K562 (cell line): ENCODE measurements at regions not wholly inside any gene's neighbourhood (a gene's known extent, or its start where the extent isn't known, plus 50 kb on each side); places are given as distances from the start of the nearest gene placed in this dataset.

Source experiments
- ATAC-seq: fragments of 200-7000 bp; cut with Tn5 transposase; 3 replicates; pipeline ENCODE4 v1.9.1; 2020; ENCODE audit warnings: moderate library complexity
- BruUV-seq: library from RNA; stranded (reverse); fragments of 400-500 nt; replicated peaks from 2 replicates; lab custom pipeline; 2021; lab: Mats Ljungman, UMichigan
- CTCF ChIA-PET: fragments of 300-600 bp; formaldehyde crosslinking; extraction: SDS; loops from one replicate; lab custom pipeline; 2021; ENCODE audit warnings: low intra/inter-chr PET ratio; lab: Yijun Ruan, JAX
- POLR2A ChIA-PET: fragments of 300-600, 350-650 bp; sonication (Branson Sonifier 250); formaldehyde crosslinking; extraction: SDS; loops from one replicate; lab custom pipeline; 2021; ENCODE audit warnings: antibody characterized with exemption, inconsistent platforms; lab: Yijun Ruan, JAX
- DNase-seq, 4 experiments: peaks; one replicate each; pipeline versions ENCODE4 v3.0.0 to v3.0.0-alpha.2; 2011 to 2018; ENCODE audit warnings: low spot score in 3 of 4, mixed read lengths in 3 of 4; ENCODE audit errors: extremely low read depth in 1 of 4
- FAIRE-seq: peaks from 2 replicates; lab custom pipeline; 2011; peaks lifted over from hg19 to GRCh38; lab: Jason Lieb, UNC
- H2AFZ ChIP-seq: 2 replicates; pipeline ENCODE4 v1.6.0; 2011; ENCODE audit warnings: low read depth, low read length, control low read depth, inconsistent platforms
- H3K27ac ChIP-seq: fragments of 200-600 bp; 3 replicates; pipeline ENCODE4 v1.8.0; 2011; ENCODE audit warnings: low read depth, mild to moderate bottlenecking, control low read depth, inconsistent platforms, low read length, moderate library complexity, mixed read lengths; ENCODE audit errors: extremely low read depth
- H3K27me3 ChIP-seq, 2 experiments: fragments of 300-600 bp in 1 of 2; 2 replicates in 1 of 2; 3 replicates in 1 of 2; pipeline versions ENCODE4 v1.6.0 to v1.8.0; 2011; ENCODE audit warnings: inconsistent platforms in 2 of 2, low read length in 2 of 2, mild to moderate bottlenecking in 1 of 2, mixed read lengths in 1 of 2, moderate library complexity in 1 of 2; ENCODE audit not compliant: control insufficient read depth in 2 of 2, insufficient read depth in 2 of 2
- H3K36me3 ChIP-seq: fragments of 300-600 bp; 3 replicates; pipeline ENCODE4 v1.8.0; 2011; ENCODE audit warnings: mild to moderate bottlenecking, low read length, inconsistent platforms; ENCODE audit not compliant: control insufficient read depth, insufficient read depth
- H3K4me1 ChIP-seq, 2 experiments: fragments of 200-600 bp in 1 of 2; replicated peaks in 1 of 2; 2 replicates in 1 of 2; 3 replicates in 1 of 2; pipeline versions ENCODE4 v1.5.1 to v1.8.0; 2011; ENCODE audit warnings: inconsistent platforms in 2 of 2, low read length in 2 of 2, mild to moderate bottlenecking in 1 of 2, mixed read lengths in 1 of 2, moderate library complexity in 1 of 2; ENCODE audit not compliant: control insufficient read depth in 2 of 2, insufficient read depth in 2 of 2
- H3K4me2 ChIP-seq: 2 replicates; pipeline ENCODE4 v1.6.1; 2011; ENCODE audit warnings: low read length, control low read depth, inconsistent platforms, mixed read lengths; ENCODE audit not compliant: insufficient read depth
- H3K4me3 ChIP-seq: fragments of 200-600 bp; sonication (generic), shearing (Covaris generic); 2 replicates; pipeline ENCODE4 v1.5.1; 2016; ENCODE audit warnings: control low read depth, inconsistent platforms
- H3K79me2 ChIP-seq: fragments of 200-600 bp; 3 replicates; pipeline ENCODE4 v1.8.0; 2011; ENCODE audit warnings: low read length, inconsistent platforms; ENCODE audit not compliant: control insufficient read depth, insufficient read depth
- H3K9ac ChIP-seq, 2 experiments: 2 replicates each; pipeline versions ENCODE4 v1.6.0 to v1.6.1; 2011; ENCODE audit warnings: low read depth in 2 of 2, low read length in 2 of 2, control low read depth in 1 of 2, inconsistent platforms in 1 of 2, mild to moderate bottlenecking in 1 of 2, mixed read lengths in 1 of 2; ENCODE audit not compliant: insufficient read depth in 1 of 2
- H3K9me1 ChIP-seq: one replicate; pipeline ENCODE4 v1.6.0; 2011; ENCODE audit warnings: inconsistent platforms, mild to moderate bottlenecking, low read length, moderate library complexity; ENCODE audit not compliant: control insufficient read depth, insufficient read depth
- H3K9me3 ChIP-seq: replicated peaks from 2 replicates; pipeline ENCODE4 v1.5.1; 2011; ENCODE audit warnings: low read depth, low read length, inconsistent platforms; ENCODE audit not compliant: control insufficient read depth, insufficient read depth
- H4K20me1 ChIP-seq: replicated peaks from 2 replicates; pipeline ENCODE4 v1.6.1; 2011; ENCODE audit warnings: low read length, inconsistent platforms, mixed read lengths; ENCODE audit not compliant: control insufficient read depth, insufficient read depth
- C11orf30 ChIP-seq: fragments of 450-650 bp; IDR thresholded peaks from 2 replicates; pipeline ENCODE4 v1.6.1; 2016; ENCODE audit warnings: low read depth, mild to moderate bottlenecking
- DNMT1 ChIP-seq: fragments of 450-650 bp; IDR thresholded peaks from 2 replicates; pipeline ENCODE4 v1.6.1; 2016; ENCODE audit warnings: antibody characterized with exemption, mild to moderate bottlenecking
- ETV1 ChIP-seq: fragments of 450-650 bp; conservative IDR thresholded peaks from 2 replicates; pipeline ENCODE4 v1.6.1; 2016; ENCODE audit warnings: missing genetic modification characterization, control low read depth, low read depth, missing compliant biosample characterization
- FOXK1 ChIP-seq: sonication (generic); formaldehyde crosslinking; IDR thresholded peaks from 2 replicates; pipeline ENCODE4 v1.8.0; 2022; ENCODE audit warnings: missing genetic modification reagents, mild to moderate bottlenecking, borderline replicate concordance
- MAFG ChIP-seq: fragments of 450-650 bp; conservative IDR thresholded peaks from 2 replicates; pipeline ENCODE4 v1.6.1; 2016; ENCODE audit warnings: missing genetic modification characterization, missing compliant biosample characterization
- ZNF778 ChIP-seq: fragments of 450-650 bp; formaldehyde crosslinking; IDR thresholded peaks from 2 replicates; pipeline ENCODE4 v1.4.0; 2020; ENCODE audit warnings: mild to moderate bottlenecking, moderate library complexity
- WGBS: fragments of 100-300 bp; shearing (Covaris generic); methylation state at CpG from one replicate; pipeline ENCODE4 v1.1.6; 2016; ENCODE audit warnings: low coverage, mixed read lengths; ENCODE audit not compliant: insufficient coverage; ENCODE audit errors: missing lambda C conversion rate; 5-methylcytosine and 5-hydroxymethylcytosine counted together
- in situ Hi-C: fragments of 300-500 bp; cut with MboI; formaldehyde crosslinking; loops from 4 replicates; pipeline ENCODE4 v1.15.0; 2018; ENCODE audit warnings: inconsistent platforms, mixed read lengths
- intact Hi-C: fragments of 100-400 bp; cut with micrococcal nuclease; formaldehyde crosslinking; loops from 2 replicates; pipeline ENCODE4 v1.14.2; 2022
- TF ChIP-seq, protein P1 (sequence below): fragments of 250-450 bp; sonication (Bioruptor Pico); IDR thresholded peaks from 2 replicates; pipeline ENCODE4 v1.4.0; 2020

DNA sequence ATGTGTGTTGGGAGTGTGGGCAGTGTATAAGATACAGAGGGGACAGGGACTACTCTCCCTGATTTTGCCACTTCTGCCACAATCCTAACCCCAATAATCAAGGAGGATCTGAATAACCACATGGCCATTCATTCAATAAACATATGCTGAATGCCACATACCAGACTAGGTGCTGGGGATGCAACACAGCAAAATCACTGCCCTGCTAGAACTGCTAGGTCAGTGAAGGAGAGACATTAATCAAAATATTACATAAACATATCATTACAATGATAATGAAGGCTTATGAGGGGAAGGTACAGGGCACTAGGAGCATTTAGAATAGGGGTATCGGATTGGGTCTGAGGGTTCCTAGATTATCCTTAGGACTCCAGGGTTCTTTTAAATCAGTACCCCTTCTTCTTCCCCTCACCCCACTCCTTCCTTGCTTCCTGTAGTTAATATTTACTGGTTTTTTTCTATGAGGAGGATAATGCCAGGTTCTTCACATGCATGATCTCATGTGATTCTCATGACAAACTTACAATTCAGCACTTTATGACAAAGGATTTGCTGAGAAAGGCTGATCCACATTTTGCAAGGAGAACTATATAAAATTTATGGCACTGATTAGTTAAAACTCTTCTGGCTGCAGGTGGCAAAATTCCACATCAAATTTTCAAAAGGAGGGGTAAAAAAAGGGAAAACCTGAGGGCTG lies 56.4 kb upstream of the PCBP1 start:
- no TSS peak for BruUV-seq
- Histone ChIP-seq H3K9ac (0 out of 4 replicates have a peak overlapping the region, but pooled peaks of 1 of the 2 experiments have one; percentile 54), H3K4me2 (no peak overlapping the region), H3K4me1 (peaks cover 17 to 31% of the 10 kb centered on the region in 2 experiments; a peak in 4 of 5 replicates)
- DNase-seq (no peak), FAIRE-seq (no peak)
- TF ChIP-seq DNMT1 = no peak
- TF ChIP-seq C11orf30 = peak; percentile 8; the same call in 1 of the 2 replicates
- TF ChIP-seq, all 486 proteins: peak for 1
- Histone ChIP-seq H3K79me2 (no peaks in the 10 kb centered on the region), H3K9me3 (no peaks in the 10 kb centered on the region), H3K9me1 (no peaks in the 10 kb centered on the region), H3K27me3 (no peaks in the 10 kb centered on the region), H3K4me3 (no peak overlapping the region), H2AFZ (0 out of 2 replicates have a peak overlapping the region, but pooled peaks have one; percentile 83), H4K20me1 (no peaks in the 10 kb centered on the region), H3K27ac (peak overlapping the region; percentile 76), H3K36me3 (no peaks in the 10 kb centered on the region)
- no peak for ATAC-seq
- in situ Hi-C loops (no loop called here), intact Hi-C loops (no loop called here)
- CTCF ChIA-PET = no interaction called here
- POLR2A ChIA-PET = interaction anchor here (1.0 to 1.7 kb wide), 8 partner anchors 7 to 119 kb away, joined by 3 to 8 read pairs (median 4); no protein-coding TSS in a partner anchor
- WGBS = 100% methylated on average over 1 of the region's 1 CpG

DNA sequence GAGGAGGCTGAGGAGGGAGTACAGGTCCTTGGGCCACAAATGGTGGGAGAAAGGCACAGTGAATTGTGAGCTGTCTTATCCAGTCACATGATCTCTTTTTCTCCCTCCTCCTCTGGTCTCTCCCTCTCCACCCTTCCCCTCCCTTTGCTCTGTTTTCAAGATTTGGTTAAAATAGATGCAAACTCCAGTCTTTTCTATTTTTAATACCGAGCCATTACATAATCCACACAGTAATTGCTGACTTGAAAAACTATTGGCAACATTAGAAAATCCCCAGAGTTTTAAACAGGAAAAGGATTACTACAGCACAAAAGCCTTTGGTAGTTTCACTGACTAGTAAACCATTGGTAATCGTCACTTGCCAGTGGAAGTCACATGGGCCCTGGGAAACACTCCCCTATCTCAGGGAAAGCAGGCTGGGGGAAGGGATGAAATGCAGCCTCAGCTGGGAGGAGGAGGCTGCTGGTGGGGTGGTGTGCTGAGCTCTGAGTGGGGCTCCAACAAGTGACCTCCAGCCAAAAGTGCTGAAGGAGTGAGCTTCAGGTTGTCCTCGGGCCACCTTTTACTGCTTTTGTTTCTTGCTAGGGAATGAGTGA lies 57.4 kb upstream of the PCBP1 start:
- 3% methylated on average over 3 of the region's 3 CpGs for WGBS
- BruUV-seq = no TSS peak
- ATAC-seq = peak; percentile 96
- Histone ChIP-seq H2AFZ (peak overlapping the region; percentile 83), H3K4me1 (peaks cover 17 to 27% of the 10 kb centered on the region in 2 experiments; a peak in 4 of 5 replicates), H3K9me1 (no peaks in the 10 kb centered on the region), H3K27ac (peak overlapping the region; percentile 76), H3K9ac (peak overlapping the region; percentile 54 to 84), H3K36me3 (no peaks in the 10 kb centered on the region), H3K4me2 (peak overlapping the region; percentile 54), H4K20me1 (no peaks in the 10 kb centered on the region), H3K79me2 (no peaks in the 10 kb centered on the region), H3K4me3 (no peak overlapping the region), H3K9me3 (no peaks in the 10 kb centered on the region), H3K27me3 (no peaks in the 10 kb centered on the region)
- ChIA-PET POLR2A (interaction anchor here (0.6 to 1.7 kb wide), 10 partner anchors 8 to 386 kb away, joined by 3 to 8 read pairs (median 4); partner anchors contain the start of gene MXD1), CTCF (no interaction called here)
- in situ Hi-C loops = no loop called here
- FAIRE-seq = peak; percentile 93
- peak; percentile 80 to 92 (median 87) for DNase-seq
- intact Hi-C loops = no loop called here
- TF ChIP-seq ZNF778 (CRISPR knock-in tag) (no peak), MAFG (tag) (peak; percentile 79), FOXK1 (CRISPR knock-in tag) (no peak), ETV1 (tag) (no peak)
- TF ChIP-seq, protein P1, sequence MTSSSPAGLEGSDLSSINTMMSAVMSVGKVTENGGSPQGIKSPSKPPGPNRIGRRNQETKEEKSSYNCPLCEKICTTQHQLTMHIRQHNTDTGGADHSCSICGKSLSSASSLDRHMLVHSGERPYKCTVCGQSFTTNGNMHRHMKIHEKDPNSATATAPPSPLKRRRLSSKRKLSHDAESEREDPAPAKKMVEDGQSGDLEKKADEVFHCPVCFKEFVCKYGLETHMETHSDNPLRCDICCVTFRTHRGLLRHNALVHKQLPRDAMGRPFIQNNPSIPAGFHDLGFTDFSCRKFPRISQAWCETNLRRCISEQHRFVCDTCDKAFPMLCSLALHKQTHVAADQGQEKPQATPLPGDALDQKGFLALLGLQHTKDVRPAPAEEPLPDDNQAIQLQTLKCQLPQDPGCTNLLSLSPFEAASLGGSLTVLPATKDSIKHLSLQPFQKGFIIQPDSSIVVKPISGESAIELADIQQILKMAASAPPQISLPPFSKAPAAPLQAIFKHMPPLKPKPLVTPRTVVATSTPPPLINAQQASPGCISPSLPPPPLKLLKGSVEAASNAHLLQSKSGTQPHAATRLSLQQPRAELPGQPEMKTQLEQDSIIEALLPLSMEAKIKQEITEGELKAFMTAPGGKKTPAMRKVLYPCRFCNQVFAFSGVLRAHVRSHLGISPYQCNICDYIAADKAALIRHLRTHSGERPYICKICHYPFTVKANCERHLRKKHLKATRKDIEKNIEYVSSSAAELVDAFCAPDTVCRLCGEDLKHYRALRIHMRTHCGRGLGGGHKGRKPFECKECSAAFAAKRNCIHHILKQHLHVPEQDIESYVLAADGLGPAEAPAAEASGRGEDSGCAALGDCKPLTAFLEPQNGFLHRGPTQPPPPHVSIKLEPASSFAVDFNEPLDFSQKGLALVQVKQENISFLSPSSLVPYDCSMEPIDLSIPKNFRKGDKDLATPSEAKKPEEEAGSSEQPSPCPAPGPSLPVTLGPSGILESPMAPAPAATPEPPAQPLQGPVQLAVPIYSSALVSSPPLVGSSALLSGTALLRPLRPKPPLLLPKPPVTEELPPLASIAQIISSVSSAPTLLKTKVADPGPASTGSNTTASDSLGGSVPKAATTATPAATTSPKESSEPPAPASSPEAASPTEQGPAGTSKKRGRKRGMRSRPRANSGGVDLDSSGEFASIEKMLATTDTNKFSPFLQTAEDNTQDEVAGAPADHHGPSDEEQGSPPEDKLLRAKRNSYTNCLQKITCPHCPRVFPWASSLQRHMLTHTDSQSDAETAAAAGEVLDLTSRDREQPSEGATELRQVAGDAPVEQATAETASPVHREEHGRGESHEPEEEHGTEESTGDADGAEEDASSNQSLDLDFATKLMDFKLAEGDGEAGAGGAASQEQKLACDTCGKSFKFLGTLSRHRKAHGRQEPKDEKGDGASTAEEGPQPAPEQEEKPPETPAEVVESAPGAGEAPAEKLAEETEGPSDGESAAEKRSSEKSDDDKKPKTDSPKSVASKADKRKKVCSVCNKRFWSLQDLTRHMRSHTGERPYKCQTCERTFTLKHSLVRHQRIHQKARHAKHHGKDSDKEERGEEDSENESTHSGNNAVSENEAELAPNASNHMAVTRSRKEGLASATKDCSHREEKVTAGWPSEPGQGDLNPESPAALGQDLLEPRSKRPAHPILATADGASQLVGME (CRISPR knock-in tag) = no peak
